ENCODE measurements at regions not wholly inside any gene's neighbourhood (a gene's known extent, or its start where the extent isn't known, plus 50 kb on each side); places are given as distances from the start of the nearest gene placed in this dataset.

DNA sequence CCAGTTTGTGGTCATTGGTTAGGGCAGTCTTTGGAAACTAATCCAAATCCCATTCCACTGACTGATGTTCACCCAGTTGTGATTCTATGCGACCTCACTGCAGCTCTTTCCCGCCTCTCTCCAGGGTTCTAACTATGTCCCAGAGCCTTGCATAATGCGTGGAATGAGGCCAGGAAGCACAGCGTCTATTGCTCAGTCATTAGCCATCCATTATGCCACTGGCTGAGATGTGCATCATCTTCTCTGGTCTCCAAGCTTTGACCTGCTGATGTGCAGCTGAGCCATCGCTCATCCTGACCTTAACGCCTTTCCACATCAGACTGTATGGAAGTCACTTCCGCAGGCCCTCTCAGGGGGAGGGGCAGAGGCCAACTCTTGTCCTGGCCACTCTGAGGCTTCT is 115.4 kb upstream of the VRK1 start:
- TF ChIP-seq, protein P1, sequence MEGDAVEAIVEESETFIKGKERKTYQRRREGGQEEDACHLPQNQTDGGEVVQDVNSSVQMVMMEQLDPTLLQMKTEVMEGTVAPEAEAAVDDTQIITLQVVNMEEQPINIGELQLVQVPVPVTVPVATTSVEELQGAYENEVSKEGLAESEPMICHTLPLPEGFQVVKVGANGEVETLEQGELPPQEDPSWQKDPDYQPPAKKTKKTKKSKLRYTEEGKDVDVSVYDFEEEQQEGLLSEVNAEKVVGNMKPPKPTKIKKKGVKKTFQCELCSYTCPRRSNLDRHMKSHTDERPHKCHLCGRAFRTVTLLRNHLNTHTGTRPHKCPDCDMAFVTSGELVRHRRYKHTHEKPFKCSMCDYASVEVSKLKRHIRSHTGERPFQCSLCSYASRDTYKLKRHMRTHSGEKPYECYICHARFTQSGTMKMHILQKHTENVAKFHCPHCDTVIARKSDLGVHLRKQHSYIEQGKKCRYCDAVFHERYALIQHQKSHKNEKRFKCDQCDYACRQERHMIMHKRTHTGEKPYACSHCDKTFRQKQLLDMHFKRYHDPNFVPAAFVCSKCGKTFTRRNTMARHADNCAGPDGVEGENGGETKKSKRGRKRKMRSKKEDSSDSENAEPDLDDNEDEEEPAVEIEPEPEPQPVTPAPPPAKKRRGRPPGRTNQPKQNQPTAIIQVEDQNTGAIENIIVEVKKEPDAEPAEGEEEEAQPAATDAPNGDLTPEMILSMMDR (IDR thresholded peaks at IDR 0.05; ENCODE audit: low read depth, low read length, missing control alignments), result no peak
- in situ Hi-C loops (cut with HindIII; ENCODE audit: low pct_ligation_motif_present, low sequenced_read_pairs), result no loop called here
- no peaks in the 10 kb centered on the region for H3K36me3 ChIP-seq (replicated peaks)
- H3K27me3 ChIP-seq (replicated peaks), result no peaks in the 10 kb centered on the region
- H3K27ac ChIP-seq, result no peak overlapping the region
- no peak overlapping the region for H3K4me3 ChIP-seq (ENCODE audit: low read depth, low read length)
- no peak for DNase-seq

DNA sequence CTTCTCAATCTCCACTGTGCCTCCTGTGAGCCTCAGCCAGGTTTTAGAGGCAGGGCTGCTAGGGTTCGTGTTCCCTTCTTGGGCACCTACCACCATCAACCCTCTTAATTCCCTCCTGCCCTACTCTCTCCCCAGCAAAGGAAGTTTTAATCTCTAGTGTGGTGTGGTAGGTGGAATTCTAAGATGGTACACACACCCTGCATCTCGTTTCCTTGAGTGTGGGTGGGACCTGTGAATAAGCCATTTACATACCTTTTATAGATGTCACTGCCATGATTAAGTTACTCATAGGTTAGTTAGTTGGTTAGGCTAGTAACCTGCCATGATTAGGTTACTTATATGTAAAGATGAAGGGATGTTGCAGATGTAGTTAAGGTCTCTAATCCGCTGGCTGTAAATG is 114.8 kb upstream of the VRK1 start:
- H3K36me3 ChIP-seq (replicated peaks), result no peaks in the 10 kb centered on the region
- no peak overlapping the region for H3K27ac ChIP-seq
- TF ChIP-seq, protein P1 (IDR thresholded peaks at IDR 0.05; ENCODE audit: low read depth, low read length, missing control alignments), result no peak
- H3K4me3 ChIP-seq (ENCODE audit: low read depth, low read length), result no peak overlapping the region
- DNase-seq, result no peak
- in situ Hi-C loops (cut with HindIII; ENCODE audit: low pct_ligation_motif_present, low sequenced_read_pairs), result no loop called here
- H3K27me3 ChIP-seq (replicated peaks), result no peaks in the 10 kb centered on the region

DNA sequence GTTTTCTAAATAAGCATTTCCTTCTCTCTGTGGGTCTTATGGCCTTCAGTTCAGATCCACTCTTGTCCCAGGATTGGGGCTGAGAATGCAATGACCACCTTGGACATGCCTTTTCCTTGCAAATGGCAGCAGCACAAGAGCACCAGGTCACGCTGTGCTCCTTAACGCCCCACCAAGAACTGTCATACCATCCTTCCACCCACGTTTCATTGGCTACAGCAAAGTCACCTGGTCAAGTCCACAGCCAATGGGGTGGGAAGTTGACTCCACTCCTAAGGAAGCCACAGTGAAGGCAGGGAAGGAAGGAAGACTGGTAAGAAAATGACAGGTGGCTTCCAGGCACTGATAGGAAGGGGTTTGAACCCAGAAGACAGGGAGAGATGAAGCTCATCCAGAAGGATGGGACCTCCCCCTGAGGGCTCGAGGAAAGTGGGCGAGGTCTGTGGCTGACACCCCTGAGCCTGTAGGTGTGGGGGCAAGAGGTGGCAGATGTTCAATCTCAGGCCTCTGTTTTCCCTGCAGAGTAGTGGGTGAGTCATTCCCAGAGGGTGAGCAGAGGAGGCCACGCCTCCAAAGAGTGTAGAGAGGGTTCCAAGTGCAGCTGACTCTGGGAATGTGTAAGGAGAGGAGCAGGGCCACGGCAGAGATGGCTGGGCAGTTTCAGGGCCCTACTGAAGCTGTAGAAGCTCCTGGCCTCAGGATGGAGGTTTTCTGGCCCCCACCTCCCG is 113.5 kb upstream of the VRK1 start:
- in situ Hi-C loops (cut with HindIII; ENCODE audit: low pct_ligation_motif_present, low sequenced_read_pairs), result no loop called here
- no peaks in the 10 kb centered on the region for H3K27me3 ChIP-seq (replicated peaks)
- TF ChIP-seq, protein P1 (IDR thresholded peaks at IDR 0.05; ENCODE audit: low read depth, low read length, missing control alignments), result no peak
- no peak for DNase-seq
- no peaks in the 10 kb centered on the region for H3K36me3 ChIP-seq (replicated peaks)
- H3K4me3 ChIP-seq (ENCODE audit: low read depth, low read length), result no peak overlapping the region
- H3K27ac ChIP-seq, result no peak overlapping the region

DNA sequence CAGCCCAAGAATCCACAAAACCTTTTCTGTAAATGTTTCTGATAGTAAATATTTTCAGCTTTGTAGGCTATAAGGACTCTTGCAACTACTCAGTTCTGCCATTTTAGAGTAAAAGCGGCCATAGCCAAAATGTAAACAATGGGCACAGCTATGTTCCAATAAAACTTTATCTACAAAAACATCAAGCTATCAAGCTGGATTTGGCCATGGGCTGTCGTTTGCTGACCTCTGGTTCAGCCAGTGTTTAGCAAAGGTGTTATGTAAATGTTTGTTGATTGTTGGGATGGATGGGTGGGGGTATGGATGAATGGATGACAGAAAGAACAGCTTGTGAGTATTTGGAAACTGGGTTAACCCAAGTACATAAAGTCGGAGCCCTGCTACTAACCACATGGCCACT is 111.1 kb upstream of the VRK1 start:
- H3K36me3 ChIP-seq (replicated peaks), result no peaks in the 10 kb centered on the region
- in situ Hi-C loops (cut with HindIII; ENCODE audit: low pct_ligation_motif_present, low sequenced_read_pairs), result no loop called here
- no peak overlapping the region for H3K4me3 ChIP-seq (ENCODE audit: low read depth, low read length)

DNA sequence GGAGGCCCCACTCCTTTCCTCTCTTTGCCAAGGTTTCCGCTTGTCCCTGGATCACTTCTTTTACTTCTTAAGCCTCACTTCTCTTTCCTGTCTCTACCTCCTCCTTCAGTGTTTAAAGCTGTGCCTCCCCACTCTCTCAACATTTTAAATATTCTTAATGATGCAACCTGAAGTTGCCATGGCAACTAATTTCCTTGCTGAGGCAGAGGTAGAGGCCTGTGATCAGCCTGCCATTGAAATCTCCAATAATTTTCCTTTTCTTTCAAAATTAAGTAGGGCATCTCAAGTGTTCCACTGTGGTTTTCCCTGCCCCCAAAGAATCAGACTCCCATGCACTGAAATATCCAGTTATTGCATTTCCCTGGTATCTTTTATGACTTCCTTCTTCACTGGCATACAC is 108.6 kb upstream of the VRK1 start:
- Histone ChIP-seq H3K4me3 (ENCODE audit: low read depth, low read length) (no peak overlapping the region), H3K27ac (no peak overlapping the region), H3K36me3 (replicated peaks) (no peaks in the 10 kb centered on the region), H3K27me3 (replicated peaks) (no peaks in the 10 kb centered on the region)
- TF ChIP-seq, protein P1 (IDR thresholded peaks at IDR 0.05; ENCODE audit: low read depth, low read length, missing control alignments), result no peak
- in situ Hi-C loops (cut with HindIII; ENCODE audit: low pct_ligation_motif_present, low sequenced_read_pairs), result no loop called here
- no peak for DNase-seq

More for the DNA sequence above, 111.1 kb upstream of the VRK1 start:
- Histone ChIP-seq H3K27ac (no peak overlapping the region), H3K27me3 (replicated peaks) (no peaks in the 10 kb centered on the region)
- no peak for DNase-seq
- TF ChIP-seq, protein P1 (IDR thresholded peaks at IDR 0.05; ENCODE audit: low read depth, low read length, missing control alignments), result no peak

Measured in brain microvascular endothelial cell (primary cell).